HG02870 (cell line): ENCODE measurements at regions not wholly inside any gene's neighbourhood (a gene's known extent, or its start where the extent isn't known, plus 50 kb on each side); places are given as distances from the start of the nearest gene placed in this dataset.

Experiments
- ATAC-seq: cut with Tn5 transposase; IDR thresholded peaks from one replicate; pipeline ENCODE4 v1.9.1; 2021; ENCODE audit warnings: mild to moderate bottlenecking, moderate library complexity; ENCODE audit not compliant: unreplicated experiment

- ATAC-seq, result no peak
Observed at GRCh38 chr5:96048763-96049162, 87.1 kb upstream of the ELL2 start.

- no peak for ATAC-seq
Observed at GRCh38 chr5:96045888-96046287, 84.2 kb upstream of the ELL2 start.

GRCh38 chr5:96043446-96043845 is 81.8 kb upstream of the ELL2 start:
- no peak for ATAC-seq

- ATAC-seq, result no peak
Observed at GRCh38 chr5:96037128-96037527, 75.5 kb upstream of the ELL2 start.

- ATAC-seq, result no peak
Observed at GRCh38 chr5:96036301-96036700, 74.7 kb upstream of the ELL2 start.

- no peak for ATAC-seq
Observed at GRCh38 chr5:96035796-96036195, 74.1 kb upstream of the ELL2 start.

GRCh38 chr5:96033116-96033515 is 71.5 kb upstream of the ELL2 start:
- no peak for ATAC-seq

- no peak for ATAC-seq
Observed at GRCh38 chr5:96031811-96032261, 70.2 kb upstream of the ELL2 start.

- no peak for ATAC-seq
Observed at GRCh38 chr5:96031180-96031579, 69.5 kb upstream of the ELL2 start.

- no peak for ATAC-seq
Observed at GRCh38 chr5:96026406-96027041, 64.9 kb upstream of the ELL2 start.

- ATAC-seq, result no peak
Observed at GRCh38 chr5:96024683-96025475, 63.2 kb upstream of the ELL2 start.

GRCh38 chr5:96023518-96023917 is 61.9 kb upstream of the ELL2 start:
- ATAC-seq, result no peak

- ATAC-seq, result no peak
Observed at GRCh38 chr5:96022971-96023370, 61.3 kb upstream of the ELL2 start.

- no peak for ATAC-seq
Observed at GRCh38 chr5:96017951-96018350, 56.3 kb upstream of the ELL2 start.

- ATAC-seq, result no peak
Observed at GRCh38 chr5:96016216-96016615, 54.6 kb upstream of the ELL2 start.

- no peak for ATAC-seq
Observed at GRCh38 chr5:96015709-96016108, 54.1 kb upstream of the ELL2 start.

- no peak for ATAC-seq
Observed at GRCh38 chr5:96014395-96014794, 52.7 kb upstream of the ELL2 start.

- no peak for ATAC-seq
Observed at GRCh38 chr5:96013254-96013653, 51.6 kb upstream of the ELL2 start.

GRCh38 chr5:96012399-96012798 is 50.7 kb upstream of the ELL2 start:
- no peak for ATAC-seq
